ENCODE measurements at regions not wholly inside any gene's neighbourhood (a gene's known extent, or its start where the extent isn't known, plus 50 kb on each side); places are given as distances from the start of the nearest gene placed in this dataset.

GRCh38 chr10:131649617-131650016 is 251.2 kb upstream of the PPP2R2D start:
- TF ChIP-seq CTCF (IDR thresholded peaks at IDR 0.05) (no peak), POLR2A (IDR thresholded peaks at IDR 0.05) (no peak)

All from body of pancreas (tissue), 4 donors.